AG09319 (cell line): ENCODE measurements at regions not wholly inside any gene's neighbourhood (a gene's known extent, or its start where the extent isn't known, plus 50 kb on each side); places are given as distances from the start of the nearest gene placed in this dataset.

Experiments
- DNase-seq: peaks from one replicate; pipeline ENCODE4 v3.0.0-alpha.2; 2010; ENCODE audit warnings: low read depth; ENCODE audit errors: extremely low read depth
- TF ChIP-seq, protein P1 (sequence below): IDR thresholded peaks from 2 replicates; pipeline ENCODE4 v1.5.1; 2011; ENCODE audit warnings: low read depth, mild to moderate bottlenecking, inconsistent platforms, low read length, moderate library complexity

DNA sequence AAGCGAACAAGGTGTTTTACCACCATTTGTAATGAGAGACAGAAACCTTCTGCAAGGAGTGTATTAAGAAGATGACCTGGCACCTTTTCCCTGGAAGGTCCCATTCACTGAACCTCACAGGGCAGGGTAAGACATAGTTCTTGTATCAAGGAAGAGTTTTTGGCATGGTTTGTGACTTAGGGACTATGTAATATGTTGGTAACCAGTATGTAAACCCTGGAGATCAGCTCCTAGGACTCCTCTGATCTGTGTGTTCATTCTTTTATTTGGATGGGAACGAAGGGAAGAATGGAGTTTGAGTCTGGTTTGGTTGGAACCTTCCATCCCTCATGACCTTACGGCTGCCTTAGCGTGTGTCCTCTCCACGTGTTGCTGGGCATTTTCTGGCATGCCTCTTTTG is 175.4 kb downstream of the CAND1 start:
- no peak for DNase-seq
- TF ChIP-seq, protein P1, sequence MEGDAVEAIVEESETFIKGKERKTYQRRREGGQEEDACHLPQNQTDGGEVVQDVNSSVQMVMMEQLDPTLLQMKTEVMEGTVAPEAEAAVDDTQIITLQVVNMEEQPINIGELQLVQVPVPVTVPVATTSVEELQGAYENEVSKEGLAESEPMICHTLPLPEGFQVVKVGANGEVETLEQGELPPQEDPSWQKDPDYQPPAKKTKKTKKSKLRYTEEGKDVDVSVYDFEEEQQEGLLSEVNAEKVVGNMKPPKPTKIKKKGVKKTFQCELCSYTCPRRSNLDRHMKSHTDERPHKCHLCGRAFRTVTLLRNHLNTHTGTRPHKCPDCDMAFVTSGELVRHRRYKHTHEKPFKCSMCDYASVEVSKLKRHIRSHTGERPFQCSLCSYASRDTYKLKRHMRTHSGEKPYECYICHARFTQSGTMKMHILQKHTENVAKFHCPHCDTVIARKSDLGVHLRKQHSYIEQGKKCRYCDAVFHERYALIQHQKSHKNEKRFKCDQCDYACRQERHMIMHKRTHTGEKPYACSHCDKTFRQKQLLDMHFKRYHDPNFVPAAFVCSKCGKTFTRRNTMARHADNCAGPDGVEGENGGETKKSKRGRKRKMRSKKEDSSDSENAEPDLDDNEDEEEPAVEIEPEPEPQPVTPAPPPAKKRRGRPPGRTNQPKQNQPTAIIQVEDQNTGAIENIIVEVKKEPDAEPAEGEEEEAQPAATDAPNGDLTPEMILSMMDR = no peak

DNA sequence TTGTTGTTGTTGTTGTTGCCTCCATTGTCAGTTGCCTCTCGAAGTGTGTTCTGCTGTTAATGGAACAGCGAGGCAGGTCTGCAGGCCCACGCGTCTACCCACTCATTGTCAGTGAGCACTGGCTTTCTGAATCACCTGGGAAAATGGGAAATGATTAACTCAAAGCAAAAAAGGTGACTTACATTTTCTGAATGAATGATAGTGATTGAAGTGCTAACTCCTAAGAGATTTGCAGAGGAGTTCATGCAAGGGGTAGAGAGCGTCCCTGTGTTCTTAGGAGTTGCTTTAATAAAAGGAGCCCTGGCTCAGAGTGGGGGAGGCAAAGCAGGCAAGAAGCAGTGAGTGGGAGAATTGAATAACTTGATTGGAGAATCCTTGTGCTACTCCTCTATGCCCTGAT is 177.6 kb downstream of the CAND1 start:
- no peak for DNase-seq
- TF ChIP-seq, protein P1 = no peak

DNA sequence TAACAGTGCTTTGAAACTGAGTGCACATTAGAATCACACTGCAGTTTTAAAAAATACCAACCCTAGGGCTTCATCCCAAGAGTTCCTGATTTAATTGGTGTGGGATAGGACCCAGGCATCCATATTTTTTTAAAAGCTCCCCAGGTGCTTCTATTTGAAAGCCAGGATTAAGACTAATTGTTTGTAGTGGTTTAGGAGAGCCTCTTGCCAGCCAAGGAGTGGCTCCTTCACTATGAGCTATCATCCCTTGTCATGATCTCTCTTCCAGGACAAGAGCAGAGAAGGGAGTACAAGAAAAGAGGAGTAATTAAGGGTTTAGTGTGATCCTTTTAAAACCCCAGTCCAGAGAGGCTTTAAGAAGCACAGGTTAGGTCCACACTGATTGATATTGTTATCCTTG is 178.0 kb downstream of the CAND1 start:
- no peak for DNase-seq
- TF ChIP-seq, protein P1 = no peak

DNA sequence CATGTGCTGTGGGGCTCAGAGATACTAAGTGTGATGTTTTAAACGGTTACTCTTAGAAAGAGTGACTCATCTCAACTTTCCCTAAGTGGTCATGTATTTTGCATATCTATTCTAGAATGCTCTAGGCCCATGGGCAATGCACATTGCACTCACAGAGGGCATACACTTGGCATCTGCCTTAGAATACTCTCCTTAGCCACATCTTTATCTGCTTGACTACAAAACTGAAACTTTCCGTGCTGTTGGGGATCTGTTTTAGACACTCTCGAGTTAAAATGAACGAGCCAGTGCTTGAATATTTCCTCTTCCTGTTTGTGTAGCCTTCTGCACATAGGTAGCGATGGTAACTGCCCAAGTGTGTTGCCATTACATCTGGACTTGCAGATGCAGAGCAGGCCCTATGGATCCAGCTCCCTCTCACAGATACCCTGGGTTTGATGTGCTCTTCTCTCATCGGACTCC is 180.5 kb downstream of the CAND1 start:
- TF ChIP-seq, protein P1 = no peak
- DNase-seq = no peak

DNA sequence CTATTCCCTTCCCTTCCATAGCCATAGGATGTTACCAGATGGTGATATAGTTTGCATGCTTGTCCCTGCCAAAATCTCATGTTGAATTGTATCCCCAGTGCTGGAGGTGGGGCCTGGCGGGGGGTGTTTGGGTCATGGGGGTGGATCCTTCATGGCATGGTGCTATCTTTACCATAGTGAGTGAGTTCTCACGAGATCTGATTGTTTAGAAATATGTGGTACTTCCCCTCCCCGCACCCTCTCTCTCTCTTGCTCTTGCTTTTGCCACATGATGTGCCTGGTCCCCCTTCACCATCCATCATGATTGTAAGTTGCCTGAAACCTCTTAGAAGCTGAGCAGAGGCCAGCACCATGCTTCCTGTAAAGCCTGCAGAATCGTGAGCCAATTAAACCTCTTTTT is 181.3 kb downstream of the CAND1 start:
- no peak for DNase-seq
- TF ChIP-seq, protein P1 = no peak

DNA sequence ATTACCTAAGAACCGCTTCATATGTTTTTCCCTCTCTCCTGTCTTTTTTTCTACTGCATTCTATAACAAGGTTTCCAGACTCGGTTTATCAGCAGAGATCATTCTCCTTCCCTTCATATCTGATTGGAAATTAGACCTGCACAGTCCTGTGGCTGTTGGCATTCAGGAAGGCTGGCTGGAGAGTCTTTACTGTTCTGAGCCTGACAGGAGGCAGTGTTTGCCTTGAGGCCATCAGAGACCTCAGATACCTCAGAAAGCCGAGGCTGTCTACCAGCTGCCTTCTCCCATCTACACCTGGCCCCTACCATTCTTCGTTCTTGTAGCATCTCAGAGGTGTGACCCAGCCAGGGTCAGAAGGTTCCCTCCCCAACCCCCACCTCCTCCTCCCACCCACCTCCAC is 182.0 kb downstream of the CAND1 start:
- TF ChIP-seq, protein P1 = no peak
- no peak for DNase-seq

DNA sequence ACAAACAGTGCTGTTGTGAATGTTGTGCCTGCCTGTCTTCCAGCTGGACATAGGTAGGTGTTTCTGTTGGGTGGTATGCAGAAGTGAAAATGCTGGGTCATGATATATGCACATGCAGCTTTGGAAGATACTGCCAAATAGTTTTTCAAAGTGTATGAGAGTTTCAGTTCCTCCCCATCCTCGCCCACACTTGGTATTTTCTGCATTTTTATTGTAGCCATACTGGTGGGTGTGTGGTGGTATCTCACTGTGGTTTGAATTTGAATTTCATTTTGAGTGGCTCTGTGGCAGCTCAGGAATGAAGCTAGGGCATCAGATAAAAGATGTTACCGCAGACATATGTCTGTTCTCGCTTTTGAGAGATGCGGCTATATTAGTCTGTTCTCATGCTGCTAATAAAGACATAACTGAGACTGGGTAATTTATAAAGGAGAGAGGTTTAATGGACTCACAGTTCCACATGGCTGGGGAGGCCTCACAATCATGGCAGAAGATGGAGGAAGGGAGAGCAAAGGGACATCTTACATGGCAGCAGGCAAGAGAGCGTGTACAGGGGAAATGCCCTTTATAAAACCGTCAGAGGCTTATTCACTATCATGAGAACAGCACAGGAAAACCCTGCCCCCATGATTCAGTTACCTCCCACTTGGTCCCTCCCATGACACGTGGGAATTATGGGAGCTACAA is 183.1 kb downstream of the CAND1 start:
- TF ChIP-seq, protein P1 = no peak
- no peak for DNase-seq
